Esophagus squamous epithelium (tissue), 5 donors: ENCODE measurements at regions not wholly inside any gene's neighbourhood (a gene's known extent, or its start where the extent isn't known, plus 50 kb on each side); places are given as distances from the start of the nearest gene placed in this dataset.

ENCODE experiments used
- DNase-seq: peaks from one replicate; lab custom pipeline; 2025; lab: John Stamatoyannopoulos, UW
- H3K27ac ChIP-seq, 4 donors: fragments of 200-600 bp; sonication (generic); one replicate each; pipeline ENCODE4 v1.5.1; 2016 to 2019; ENCODE audit warnings: mild to moderate bottlenecking in 1 of 4
- H3K27me3 ChIP-seq, 4 donors: fragments of 200-600 bp; sonication (generic); 1 replicate in 3 of 4; 2 replicates in 1 of 4; pipeline versions ENCODE4 v1.5.1 to v1.6.0; 2017 to 2021; ENCODE audit warnings: antibody characterized with exemption in 1 of 4
- H3K36me3 ChIP-seq, 3 donors: fragments of 200-600 bp; sonication (generic); one replicate each; pipeline ENCODE4 v1.5.1; 2016 to 2019
- H3K4me1 ChIP-seq, 3 donors: fragments of 200-600 bp; sonication (generic); one replicate each; pipeline ENCODE4 v1.5.1; 2017 to 2019
- H3K4me3 ChIP-seq, 4 donors: fragments of 200-600 bp; sonication (generic); 1 replicate in 3 of 4; 2 replicates in 1 of 4; pipeline ENCODE4 v1.5.1; 2016 to 2019; ENCODE audit warnings: mild to moderate bottlenecking in 2 of 4, moderate library complexity in 1 of 4
- H3K9me3 ChIP-seq, 3 donors: fragments of 200-600 bp; sonication (generic); one replicate each; pipeline ENCODE4 v1.5.1; 2016 to 2019
- POLR2A ChIP-seq, 4 donors: fragments of 450-650 bp; IDR thresholded peaks; one replicate each; pipeline ENCODE4 v1.6.1; 2017; ENCODE audit warnings: antibody characterized with exemption in 4 of 4, mild to moderate bottlenecking in 4 of 4, moderate library complexity in 3 of 4
- WGBS, 2 donors: methylation state at CpG; one replicate each; pipeline ENCODE4 v1.1.5; 2018; 5-methylcytosine and 5-hydroxymethylcytosine counted together
- intact Hi-C: fragments of 100-400 bp; cut with DNase I; formaldehyde crosslinking; loops from one replicate; pipeline ENCODE4 v1.15.0; 2022
- TF ChIP-seq, protein P1 (sequence below), 6 experiments: fragments of 450-650 bp in 4 of 6; fragments of 200-600 bp in 2 of 6; sonication (generic) in 2 of 6; IDR thresholded peaks; one replicate each; pipeline ENCODE4 v1.5.1; 2016 to 2019; ENCODE audit warnings: antibody characterized with exemption in 6 of 6, mild to moderate bottlenecking in 4 of 6, moderate library complexity in 4 of 6
- donor health status: DM: yes; HTN: yes; CAD: no.

DNA sequence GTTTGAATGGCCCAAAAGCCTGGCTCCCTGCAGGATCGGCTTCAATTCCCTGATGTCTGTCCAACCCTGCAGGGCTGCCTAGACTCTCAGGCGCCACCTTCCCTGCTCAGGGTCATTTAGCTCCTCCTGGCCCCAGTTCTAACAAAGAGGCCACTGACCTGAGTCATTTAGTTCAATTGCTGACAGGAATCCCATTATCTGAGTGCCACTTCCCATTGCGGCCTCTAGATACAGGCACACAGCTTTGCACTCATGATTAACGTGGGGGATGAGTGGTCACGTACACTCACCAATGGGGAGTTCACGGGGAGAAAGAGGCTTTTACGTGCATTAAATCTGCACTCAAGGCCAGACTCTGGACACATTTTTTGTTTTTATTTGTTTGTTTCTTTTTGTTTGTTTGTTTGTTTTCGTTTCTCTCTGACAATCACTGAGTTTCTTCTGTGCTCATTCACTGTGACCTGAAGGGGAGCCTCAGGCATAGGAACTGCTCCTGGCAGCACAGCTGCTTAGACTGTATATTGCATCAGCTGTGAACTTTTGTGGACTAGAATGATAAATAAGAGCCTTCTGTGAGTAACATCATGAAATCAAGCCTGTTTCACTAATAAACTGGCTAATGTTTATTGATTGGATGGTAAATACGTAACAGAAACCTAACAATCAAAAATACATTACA lies 118.9 kb upstream of the CTNNA2 start:
- Histone ChIP-seq H3K36me3 (no peaks in the 10 kb centered on the region), H3K4me1 (no peaks in the 10 kb centered on the region), H3K27ac (no peak overlapping the region), H3K4me3 (no peak overlapping the region), H3K27me3 (no peaks in the 10 kb centered on the region), H3K9me3 (peaks cover 0 to 4% (median 0%) of the 10 kb centered on the region in 3 donors)
- no peak for DNase-seq
- 25 to 28% methylated on average over 8 to 9 of the region's 9 CpGs for WGBS, 2 donors
- intact Hi-C loops: no loop called here
- TF ChIP-seq, protein P1, sequence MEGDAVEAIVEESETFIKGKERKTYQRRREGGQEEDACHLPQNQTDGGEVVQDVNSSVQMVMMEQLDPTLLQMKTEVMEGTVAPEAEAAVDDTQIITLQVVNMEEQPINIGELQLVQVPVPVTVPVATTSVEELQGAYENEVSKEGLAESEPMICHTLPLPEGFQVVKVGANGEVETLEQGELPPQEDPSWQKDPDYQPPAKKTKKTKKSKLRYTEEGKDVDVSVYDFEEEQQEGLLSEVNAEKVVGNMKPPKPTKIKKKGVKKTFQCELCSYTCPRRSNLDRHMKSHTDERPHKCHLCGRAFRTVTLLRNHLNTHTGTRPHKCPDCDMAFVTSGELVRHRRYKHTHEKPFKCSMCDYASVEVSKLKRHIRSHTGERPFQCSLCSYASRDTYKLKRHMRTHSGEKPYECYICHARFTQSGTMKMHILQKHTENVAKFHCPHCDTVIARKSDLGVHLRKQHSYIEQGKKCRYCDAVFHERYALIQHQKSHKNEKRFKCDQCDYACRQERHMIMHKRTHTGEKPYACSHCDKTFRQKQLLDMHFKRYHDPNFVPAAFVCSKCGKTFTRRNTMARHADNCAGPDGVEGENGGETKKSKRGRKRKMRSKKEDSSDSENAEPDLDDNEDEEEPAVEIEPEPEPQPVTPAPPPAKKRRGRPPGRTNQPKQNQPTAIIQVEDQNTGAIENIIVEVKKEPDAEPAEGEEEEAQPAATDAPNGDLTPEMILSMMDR (IDR thresholded peaks at IDR 0.05): no peak
- TF ChIP-seq POLR2A (IDR thresholded peaks at IDR 0.05): no peak

- DNase-seq: no peak
Measured at GRCh38 chr2:79393107-79393685, 119.7 kb upstream of the CTNNA2 start.

DNA sequence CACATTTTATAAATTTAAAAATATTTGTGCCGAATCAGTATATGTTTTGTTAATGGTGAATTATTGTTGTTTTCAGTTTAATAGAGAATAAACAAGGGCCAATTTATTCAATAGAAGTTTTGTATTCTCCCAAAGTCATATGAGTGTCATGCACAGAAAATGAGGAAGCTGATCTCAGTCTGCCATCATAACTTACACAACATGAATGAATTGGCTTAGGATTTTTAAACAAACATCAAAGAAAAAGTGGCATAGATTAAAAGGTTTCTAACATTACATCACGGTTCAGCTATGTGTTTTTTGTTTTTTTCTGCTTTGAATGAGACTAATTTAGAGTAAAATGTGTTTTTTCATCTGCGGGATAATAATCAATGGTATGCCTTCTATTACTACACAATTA lies 123.4 kb upstream of the CTNNA2 start:
- Histone ChIP-seq H3K27ac (no peak overlapping the region), H3K4me1 (no peaks in the 10 kb centered on the region), H3K9me3 (peaks cover 0 to 4% (median 0%) of the 10 kb centered on the region in 3 donors), H3K27me3 (no peaks in the 10 kb centered on the region), H3K36me3 (no peaks in the 10 kb centered on the region), H3K4me3 (no peak overlapping the region)
- no peak for TF ChIP-seq POLR2A (IDR thresholded peaks at IDR 0.05)
- TF ChIP-seq, protein P1 (IDR thresholded peaks at IDR 0.05): no peak
- WGBS, 2 donors: 56 to 59% methylated on average over 3 of the region's 3 CpGs
- DNase-seq: no peak
- intact Hi-C loops: no loop called here

More at GRCh38 chr2:79393107-79393685, 119.7 kb upstream of the CTNNA2 start:
- H3K27me3 ChIP-seq: no peaks in the 10 kb centered on the region
- H3K36me3 ChIP-seq: no peaks in the 10 kb centered on the region
- peaks cover 0 to 4% (median 0%) of the 10 kb centered on the region in 3 donors for H3K9me3 ChIP-seq
- no peak for TF ChIP-seq POLR2A (IDR thresholded peaks at IDR 0.05)
- TF ChIP-seq, protein P1 (IDR thresholded peaks at IDR 0.05): no peak
- intact Hi-C loops: no loop called here
- no peak overlapping the region for H3K27ac ChIP-seq
- no peaks in the 10 kb centered on the region for H3K4me1 ChIP-seq
- WGBS, 2 donors: 54 to 55% methylated on average over 5 of the region's 5 CpGs
- H3K4me3 ChIP-seq: no peak overlapping the region

- 49 to 54% methylated on average over 4 of the region's 4 CpGs for WGBS, 2 donors
- H3K27ac ChIP-seq: no peak overlapping the region
- H3K9me3 ChIP-seq: no peaks in the 10 kb centered on the region
- no peaks in the 10 kb centered on the region for H3K4me1 ChIP-seq
- no peak for DNase-seq
- H3K27me3 ChIP-seq: no peaks in the 10 kb centered on the region
- TF ChIP-seq POLR2A (IDR thresholded peaks at IDR 0.05): no peak
- TF ChIP-seq, protein P1 (IDR thresholded peaks at IDR 0.05): no peak
- no peaks in the 10 kb centered on the region for H3K36me3 ChIP-seq
- no peak overlapping the region for H3K4me3 ChIP-seq
- intact Hi-C loops: no loop called here
Measured at GRCh38 chr2:79388024-79388423, 124.8 kb upstream of the CTNNA2 start.

GRCh38 chr2:79387431-79387830 lies 125.4 kb upstream of the CTNNA2 start:
- no peak for DNase-seq
- intact Hi-C loops: no loop called here
- Histone ChIP-seq H3K9me3 (no peaks in the 10 kb centered on the region), H3K27me3 (no peaks in the 10 kb centered on the region), H3K4me1 (no peaks in the 10 kb centered on the region), H3K27ac (no peak overlapping the region), H3K4me3 (no peak overlapping the region), H3K36me3 (no peaks in the 10 kb centered on the region)
- WGBS, 2 donors: 73 to 83% methylated on average over 3 to 4 of the region's 4 CpGs
- TF ChIP-seq, protein P1 (IDR thresholded peaks at IDR 0.05): no peak
- TF ChIP-seq POLR2A (IDR thresholded peaks at IDR 0.05): no peak
